ENCODE measurements at regions not wholly inside any gene's neighbourhood (a gene's known extent, or its start where the extent isn't known, plus 50 kb on each side); places are given as distances from the start of the nearest gene placed in this dataset.

- peak in 2 of 3 donors; percentile 39 to 49 for DNase-seq
Observed at GRCh38 chr21:37967036-37967435, 50.8 kb upstream of the KCNJ6 start.

DNA sequence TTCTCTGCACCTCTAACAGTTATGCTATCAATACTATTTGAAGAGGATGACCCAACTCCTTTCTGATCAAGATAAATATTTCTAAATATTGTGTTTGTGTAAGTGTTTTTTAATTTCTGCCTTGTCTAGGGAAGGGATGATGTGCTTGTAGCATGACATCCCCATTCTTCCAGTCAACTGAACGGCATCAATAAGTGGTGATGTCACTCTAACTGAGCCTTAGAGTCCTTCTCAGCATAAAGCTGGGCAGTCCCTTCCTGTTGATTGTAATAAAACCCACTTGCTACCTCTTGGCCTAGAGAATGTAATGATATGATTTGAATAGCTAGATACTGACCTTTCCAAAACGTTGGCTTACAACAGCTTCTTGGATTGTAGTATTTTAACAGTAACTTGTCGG lies 52.5 kb upstream of the KCNJ6 start:
- DNase-seq = no peak

DNA sequence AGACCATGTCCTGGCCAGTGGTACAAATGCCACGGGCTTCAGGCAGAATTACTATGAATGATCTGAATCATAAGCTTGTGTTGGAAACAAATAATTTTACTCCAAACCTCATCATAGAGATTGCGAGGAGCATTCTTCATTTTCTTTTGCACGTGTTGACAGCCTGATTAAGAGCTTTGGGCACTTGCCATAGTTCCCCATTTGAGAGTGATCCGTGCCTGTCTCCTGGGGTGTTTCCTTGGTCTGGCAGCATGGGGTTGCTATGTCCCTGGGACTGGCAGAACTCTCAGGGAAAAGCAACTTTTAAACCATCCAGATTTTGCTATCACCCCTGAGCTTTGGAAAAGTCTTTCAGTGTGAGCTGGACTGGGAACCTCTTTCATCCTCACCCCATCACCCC lies 54.3 kb upstream of the KCNJ6 start:
- DNase-seq = no peak

DNA sequence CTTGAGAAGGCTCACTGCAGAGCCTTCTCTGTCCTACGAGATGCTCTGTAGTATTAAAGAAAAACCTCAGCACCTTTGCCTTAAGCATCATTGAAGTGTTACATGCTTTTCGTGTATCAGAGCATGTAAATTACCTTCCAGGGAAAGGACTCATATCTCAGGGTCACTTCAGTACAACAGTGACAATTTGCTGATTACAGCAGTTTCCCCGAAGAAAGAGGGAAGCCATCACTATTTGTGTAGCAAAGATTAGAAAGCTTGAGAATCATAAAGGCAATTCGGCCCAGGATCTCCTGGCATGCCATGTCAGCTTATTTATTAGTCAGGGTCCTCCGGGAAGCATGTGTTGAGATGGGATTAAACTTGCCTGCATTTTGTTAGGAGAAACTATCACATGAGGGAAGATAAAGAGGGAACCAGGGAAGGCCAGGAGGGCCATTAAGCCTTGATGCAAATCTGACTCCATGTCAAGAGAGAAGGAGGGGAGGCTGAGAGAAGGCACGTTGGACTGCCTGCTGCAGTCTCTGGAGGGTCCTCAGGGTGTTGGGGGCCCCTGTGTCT lies 55.2 kb upstream of the KCNJ6 start:
- DNase-seq = no peak

- no peak for DNase-seq
Observed at GRCh38 chr21:37974081-37974480, 57.8 kb upstream of the KCNJ6 start.

DNA sequence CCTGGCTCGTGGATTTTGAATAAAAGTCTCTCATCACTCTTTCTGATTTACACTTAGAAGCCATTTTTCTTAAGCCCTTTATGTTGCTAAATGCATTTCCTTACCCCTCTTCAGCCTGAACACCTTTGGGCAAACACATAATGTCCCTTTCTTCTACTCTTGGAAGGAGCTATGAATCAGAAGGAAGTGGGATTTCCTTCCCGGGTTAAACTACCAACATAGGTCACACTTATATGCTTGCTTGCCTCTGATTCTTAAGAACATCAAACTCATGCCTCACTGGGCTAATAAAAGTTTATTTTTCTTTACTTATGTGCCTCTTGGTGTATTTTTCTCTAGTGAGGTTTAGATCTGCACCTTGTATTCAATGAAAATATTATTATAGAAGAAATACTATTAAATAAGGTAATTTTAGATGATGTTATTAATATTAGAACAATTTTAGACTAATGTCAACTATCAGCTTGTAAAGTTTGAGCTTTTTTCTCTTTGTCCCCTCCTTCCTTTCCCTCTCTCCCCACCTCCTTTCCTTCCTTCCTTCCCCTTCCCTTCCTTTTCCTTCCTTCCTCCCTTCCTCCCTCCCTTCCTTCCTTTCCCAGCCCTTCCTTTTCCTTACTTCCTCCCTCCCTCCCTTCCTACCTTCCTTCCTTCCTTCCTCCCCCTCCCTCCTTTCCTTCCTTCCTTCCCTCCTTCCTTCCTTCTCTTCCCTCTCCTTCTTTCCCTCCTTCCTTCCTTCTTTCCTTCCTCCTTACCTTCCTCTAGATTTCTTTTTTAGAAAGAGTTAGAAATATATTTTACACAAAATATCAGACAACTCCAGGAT lies 66.5 kb upstream of the KCNJ6 start:
- no peak for DNase-seq

DNA sequence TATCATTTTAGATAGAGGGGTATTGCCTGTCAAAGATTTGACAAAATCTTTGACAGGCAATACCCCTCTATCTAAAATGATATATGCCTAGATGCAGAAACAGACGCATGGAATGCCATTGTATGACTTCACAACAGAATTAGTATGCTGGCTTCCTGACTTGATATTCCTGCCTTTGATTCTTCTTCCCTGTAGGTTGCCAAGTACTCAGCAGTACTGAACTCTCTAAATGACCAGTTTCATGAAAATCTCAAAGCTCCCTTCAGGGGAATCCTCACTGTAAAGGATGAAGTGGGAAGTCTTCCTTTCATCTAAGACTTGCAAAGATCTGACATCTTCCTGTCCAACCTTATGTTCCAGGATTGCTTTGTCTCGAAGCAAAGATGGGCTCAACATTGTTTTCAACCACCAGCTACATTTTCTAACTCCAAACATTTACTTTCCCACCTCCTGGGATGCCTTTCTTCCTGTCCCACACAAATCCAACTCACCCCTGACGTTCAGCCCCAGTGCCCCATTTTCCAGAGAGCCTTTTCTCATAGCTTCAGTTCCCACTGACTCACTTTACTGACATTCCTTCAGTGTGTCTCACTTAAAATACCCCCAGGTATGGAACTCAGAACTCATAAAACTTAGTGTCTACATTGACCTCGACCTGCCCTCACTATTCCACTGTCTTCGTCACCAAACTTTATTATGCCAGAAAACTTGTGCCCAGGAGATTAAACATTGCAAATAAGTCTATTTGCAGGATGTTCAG lies 67.3 kb upstream of the KCNJ6 start:
- no peak for DNase-seq

DNA sequence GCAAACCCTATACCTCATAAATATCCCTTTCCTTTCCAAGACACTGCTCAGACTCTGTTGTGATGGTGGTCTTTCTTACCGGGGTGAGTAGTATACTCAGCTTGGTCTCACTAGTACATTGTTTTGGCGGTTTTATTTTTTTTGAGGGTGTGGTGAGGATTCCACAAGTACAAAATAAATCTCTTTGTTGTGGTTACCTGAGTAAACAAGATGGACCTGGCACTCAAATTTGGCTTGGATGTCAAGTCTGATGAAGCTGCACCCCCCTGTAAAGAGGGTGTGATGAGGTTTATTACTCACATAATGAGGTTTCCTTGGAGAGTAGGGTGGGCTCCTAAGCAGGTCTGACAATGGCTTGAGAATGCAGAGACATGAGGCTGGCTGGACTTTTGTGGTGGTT lies 68.2 kb upstream of the KCNJ6 start:
- no peak for DNase-seq

GRCh38 chr21:37986000-37986399 lies 69.7 kb upstream of the KCNJ6 start:
- no peak for DNase-seq

DNA sequence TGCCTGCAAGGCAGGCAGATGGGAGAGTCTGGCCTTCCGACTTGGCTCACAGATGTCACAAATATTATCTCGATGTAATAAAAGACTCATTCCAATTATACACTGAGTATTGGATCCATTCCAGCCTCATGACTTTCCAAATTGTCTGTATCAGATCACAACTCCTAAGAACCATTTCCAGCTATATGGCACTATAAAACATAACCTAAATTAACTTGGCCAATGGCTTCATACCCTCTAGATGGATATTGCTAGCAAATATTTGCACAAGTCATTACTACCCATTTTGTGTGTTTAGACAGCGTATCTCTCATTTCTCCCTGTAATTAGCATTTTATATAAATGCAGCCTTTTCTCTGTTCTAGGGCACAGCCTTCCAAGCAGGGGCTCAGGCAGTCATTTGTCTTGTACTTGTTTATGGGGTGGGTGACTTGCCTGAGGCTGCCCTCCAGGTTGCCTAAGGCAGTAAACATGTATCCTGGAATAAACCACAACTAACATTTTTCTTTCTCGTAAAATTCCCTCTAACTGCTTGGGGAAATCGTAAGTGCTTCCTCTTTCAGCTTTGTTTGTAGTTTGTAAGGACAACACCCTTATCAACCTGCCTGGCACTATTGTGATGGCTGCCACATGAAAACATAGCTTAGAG lies 70.6 kb upstream of the KCNJ6 start:
- no peak for DNase-seq

GRCh38 chr21:37987668-37988067 lies 71.4 kb upstream of the KCNJ6 start:
- no peak for DNase-seq

DNA sequence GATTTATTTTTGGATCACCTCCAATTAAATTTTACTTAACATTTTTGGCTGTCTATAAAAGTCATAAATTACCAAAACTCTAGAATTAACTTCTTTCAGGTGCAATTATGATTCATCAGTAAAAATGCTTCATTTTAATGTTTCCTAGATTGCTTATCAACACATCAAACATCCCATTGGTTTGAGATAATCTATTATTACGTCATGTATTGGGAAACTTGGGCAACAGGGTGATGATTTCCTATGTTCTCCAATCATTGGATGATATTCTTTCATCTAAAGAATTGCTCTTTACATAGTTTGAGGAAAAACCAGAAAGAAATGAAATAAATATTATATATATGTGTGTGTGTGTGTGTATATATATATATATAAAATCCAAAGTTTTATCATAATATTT lies 76.8 kb upstream of the KCNJ6 start:
- DNase-seq = no peak

DNA sequence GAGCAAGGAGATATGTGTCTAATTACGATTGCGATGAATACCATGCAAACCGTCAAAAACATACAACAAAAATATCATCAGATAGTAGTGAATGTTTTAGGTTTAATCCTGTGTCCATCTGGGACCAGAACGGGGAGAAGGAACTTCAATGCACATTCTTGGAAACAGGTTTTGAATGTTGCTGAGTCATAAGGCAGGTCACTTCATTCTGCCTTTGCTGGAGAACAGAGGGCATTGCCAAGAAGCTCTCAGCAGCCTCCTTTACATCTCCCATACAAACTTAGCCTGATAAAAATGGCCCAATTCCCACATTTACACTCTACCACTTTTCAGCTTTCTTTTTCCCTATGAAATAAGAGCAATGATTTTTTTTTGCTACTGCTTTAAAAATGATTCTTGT lies 78.0 kb upstream of the KCNJ6 start:
- DNase-seq = no peak

DNA sequence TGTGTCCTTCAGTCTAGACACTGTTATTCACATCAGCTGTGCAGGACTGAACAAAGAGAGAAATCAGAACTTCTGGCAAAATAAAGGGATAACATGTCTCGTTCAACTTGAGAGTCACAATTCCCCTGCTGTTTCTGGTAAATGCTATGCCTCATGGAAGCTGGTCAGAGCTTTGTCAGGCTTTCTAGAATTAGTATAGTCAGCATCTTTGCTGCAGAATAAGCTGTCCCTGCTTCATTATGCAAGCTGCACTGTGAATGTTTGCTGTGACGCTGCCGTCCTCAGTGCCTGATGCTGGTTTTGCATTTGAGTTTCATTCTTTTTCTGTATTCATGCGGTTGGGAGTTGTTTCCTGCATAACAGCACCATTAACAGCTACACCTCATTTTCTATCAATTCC lies 96.4 kb upstream of the KCNJ6 start:
- DNase-seq = no peak

- DNase-seq = no peak
Observed at GRCh38 chr21:38013741-38014140, 97.5 kb upstream of the KCNJ6 start.

DNA sequence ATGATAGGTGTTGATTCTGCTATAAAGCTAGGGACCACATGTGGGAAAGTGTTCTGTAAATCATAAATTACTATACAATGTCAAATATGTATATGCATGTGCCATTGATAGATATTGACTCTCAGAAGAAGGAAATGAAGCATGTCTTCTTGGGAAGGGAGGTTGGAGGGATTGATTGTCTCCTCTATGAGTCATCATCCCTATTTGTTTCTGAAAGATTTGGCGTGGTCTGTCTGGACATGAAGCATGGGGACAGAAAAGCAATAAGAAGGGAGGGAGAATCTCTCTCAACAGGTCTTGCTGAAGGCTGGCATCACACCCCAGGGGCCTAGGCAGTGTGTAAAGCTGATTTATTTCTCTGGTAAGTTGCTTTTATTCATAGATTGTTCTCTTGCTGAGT lies 98.0 kb upstream of the KCNJ6 start:
- DNase-seq = no peak

DNA sequence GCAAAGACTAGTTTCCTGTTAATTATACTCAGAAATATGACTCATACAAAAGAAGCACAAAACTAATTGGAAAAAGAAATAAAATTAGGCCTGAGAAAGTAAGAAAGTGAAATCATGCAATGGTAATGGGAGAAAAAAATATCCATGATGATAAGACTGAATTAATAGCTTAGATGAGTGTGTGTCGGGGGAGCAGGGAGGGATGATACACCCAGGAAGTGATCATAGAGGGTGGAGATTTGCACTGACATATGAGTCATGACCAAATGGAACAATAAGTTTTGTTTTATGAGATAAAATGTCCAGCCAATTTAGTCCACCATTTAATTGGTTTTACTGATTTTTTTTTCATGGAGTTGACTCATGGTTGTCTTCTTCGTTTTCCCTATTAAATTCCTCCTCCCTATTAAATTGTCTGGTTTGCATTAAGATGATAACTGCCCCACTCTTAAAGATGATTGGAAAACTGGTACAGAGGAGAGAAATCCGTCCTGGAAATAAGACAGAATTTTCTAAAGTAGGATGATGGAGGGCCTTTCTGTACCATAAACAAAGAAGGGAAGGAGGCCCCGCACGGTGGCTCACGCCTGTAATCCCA lies 111.7 kb upstream of the KCNJ6 start:
- peak in 1 of 3 donors; percentile 6 for DNase-seq

DNA sequence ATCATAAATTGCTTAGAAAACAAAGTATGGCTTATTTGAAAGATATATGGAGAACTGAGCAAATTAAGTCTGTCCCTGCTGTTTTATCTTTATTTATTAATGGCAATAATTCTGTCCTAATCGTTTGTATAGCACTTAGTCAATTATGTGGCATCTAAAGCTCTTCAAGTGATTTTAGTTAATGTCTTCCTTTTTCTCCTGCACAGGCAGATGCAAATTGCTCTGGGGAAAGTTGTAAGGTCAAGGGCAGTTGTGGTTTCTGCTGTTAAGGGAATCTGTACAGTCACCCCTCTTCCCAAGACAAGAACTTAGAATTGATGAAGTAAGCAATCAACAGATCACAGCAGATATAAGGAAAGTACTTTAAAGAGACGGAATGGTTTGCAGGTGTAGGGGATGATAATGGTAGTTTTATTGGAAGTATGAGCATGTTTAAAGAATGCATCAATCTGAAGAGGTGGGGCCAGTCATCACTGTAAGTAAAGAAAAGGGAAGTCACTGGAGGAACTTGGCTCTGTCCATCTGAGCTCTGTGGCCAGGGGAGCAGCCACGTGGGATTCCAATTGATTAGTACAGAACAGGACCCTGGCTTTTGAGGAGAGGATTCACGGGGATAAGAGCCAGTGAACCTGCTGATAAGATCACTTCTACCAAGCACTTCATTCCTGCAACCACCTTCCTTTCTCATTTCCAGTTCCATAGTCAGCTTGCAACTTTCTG lies 116.0 kb upstream of the KCNJ6 start:
- DNase-seq = peak in 2 of 3 donors; percentile 25 to 35

- DNase-seq = no peak
Observed at GRCh38 chr21:38036016-38036415, 119.8 kb upstream of the KCNJ6 start.

DNA sequence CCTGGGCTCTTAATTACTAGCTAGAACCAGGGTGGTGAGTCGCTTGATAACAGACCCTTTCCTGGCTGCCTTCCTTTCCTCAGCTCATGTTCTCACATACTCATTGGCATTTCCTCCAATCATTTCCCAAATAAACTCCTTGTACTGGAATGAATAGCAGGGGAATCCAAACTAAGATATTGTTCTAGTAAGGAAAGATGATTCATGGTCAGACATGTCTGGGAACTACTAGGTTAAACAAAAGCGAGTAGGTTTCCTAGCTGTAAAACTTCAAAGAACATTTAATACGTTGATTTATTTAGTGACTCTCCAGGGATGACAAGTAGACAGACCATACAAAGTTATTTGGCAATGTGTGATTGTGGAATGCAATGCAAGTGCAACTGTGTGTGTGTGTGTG lies 121.2 kb upstream of the KCNJ6 start:
- no peak for DNase-seq

- DNase-seq = no peak
Observed at GRCh38 chr21:38039369-38039768, 123.1 kb upstream of the KCNJ6 start.

DNA sequence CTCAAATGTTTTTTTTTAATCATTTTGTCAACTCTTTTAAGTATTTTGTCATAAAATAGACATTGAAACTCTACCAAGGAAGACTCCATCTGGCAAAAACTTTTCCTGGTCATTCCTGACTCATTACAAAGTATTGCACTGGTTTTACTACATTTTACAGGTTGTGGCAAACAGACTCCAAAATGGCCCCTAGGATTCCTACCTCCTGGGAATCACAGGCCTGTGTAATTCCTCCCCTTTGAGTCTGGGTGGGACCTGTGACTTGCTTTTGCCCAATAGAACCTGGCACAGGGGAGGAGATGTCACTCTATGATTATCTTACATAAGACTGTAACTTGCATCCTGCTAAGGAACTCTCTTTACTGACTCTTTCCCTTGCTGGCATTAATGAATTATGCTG lies 123.6 kb upstream of the KCNJ6 start:
- DNase-seq = no peak

DNA sequence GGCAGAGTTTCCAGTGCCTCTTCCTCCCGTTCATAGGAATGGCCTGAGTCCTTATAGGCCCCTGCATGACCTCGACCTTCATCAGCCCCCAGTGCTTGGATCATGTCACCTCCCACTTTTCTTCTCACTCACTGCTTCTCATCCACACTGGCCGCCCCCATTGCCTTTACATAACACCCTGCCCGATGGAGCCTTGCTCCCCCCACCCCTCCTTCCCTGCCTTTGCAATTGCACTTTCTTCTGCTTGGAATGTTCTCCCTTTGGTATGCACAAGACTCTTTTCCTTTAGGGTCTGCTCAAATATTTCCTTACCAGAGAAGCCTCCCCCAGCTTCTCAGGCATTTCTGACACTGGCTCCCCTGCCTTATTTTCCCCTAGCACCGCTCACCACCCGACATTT lies 125.2 kb upstream of the KCNJ6 start:
- DNase-seq = no peak

All from suppressor macrophage treated with lipopolysaccharide for 1 hour (primary cell).